Bronchial epithelial cell (primary cell): ENCODE measurements at regions not wholly inside any gene's neighbourhood (a gene's known extent, or its start where the extent isn't known, plus 50 kb on each side); places are given as distances from the start of the nearest gene placed in this dataset.

ENCODE experiments used
- DNase-seq: peaks from one replicate; pipeline ENCODE4 v3.0.0-alpha.2; 2010; ENCODE audit warnings: low read depth
- FAIRE-seq: peaks from 2 replicates; lab custom pipeline; 2011; peaks lifted over from hg19 to GRCh38; lab: Jason Lieb, UNC
- H3K27me3 ChIP-seq: 2 replicates; pipeline ENCODE4 v1.5.1; 2011; ENCODE audit warnings: low read length; ENCODE audit not compliant: control insufficient read depth, insufficient read depth
- H3K36me3 ChIP-seq: 2 replicates; pipeline ENCODE4 v1.5.1; 2011; ENCODE audit warnings: low read length; ENCODE audit not compliant: control insufficient read depth, insufficient read depth
- H3K4me3 ChIP-seq: 2 replicates; pipeline ENCODE4 v1.5.1; 2011; ENCODE audit warnings: mild to moderate bottlenecking, low read depth, low read length, control low read depth
- TF ChIP-seq, protein P1 (sequence below): IDR thresholded peaks from 2 replicates; pipeline ENCODE4 v1.5.1; 2011; ENCODE audit warnings: mild to moderate bottlenecking, moderate library complexity, low read length, control low read depth, inconsistent platforms; ENCODE audit not compliant: insufficient read depth, severe bottlenecking

DNA sequence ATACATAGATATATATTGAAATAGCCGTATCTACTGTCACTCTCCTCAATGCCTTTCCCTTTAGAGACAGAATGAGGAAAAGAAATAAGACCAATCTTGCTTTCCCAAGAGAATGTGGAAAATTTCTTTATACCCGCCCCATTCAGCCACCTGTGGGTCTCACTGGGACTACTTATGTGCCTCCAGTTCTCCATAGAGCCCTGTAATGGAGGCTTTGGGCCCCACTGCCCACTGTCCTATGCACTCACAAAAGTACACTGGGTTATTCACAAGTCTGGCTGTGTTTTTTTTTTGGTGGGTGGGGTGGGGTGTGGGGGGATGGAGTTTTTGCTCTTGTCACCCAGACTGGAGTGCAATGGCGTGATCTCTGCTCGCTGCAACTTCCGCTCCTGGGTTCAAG, 70.4 kb upstream of the ELOVL6 start:
- no peak overlapping the region for H3K4me3 ChIP-seq
- H3K36me3 ChIP-seq: no peaks in the 10 kb centered on the region
- DNase-seq (no peak), FAIRE-seq (no peak)
- H3K27me3 ChIP-seq: no peaks in the 10 kb centered on the region
- TF ChIP-seq, protein P1, sequence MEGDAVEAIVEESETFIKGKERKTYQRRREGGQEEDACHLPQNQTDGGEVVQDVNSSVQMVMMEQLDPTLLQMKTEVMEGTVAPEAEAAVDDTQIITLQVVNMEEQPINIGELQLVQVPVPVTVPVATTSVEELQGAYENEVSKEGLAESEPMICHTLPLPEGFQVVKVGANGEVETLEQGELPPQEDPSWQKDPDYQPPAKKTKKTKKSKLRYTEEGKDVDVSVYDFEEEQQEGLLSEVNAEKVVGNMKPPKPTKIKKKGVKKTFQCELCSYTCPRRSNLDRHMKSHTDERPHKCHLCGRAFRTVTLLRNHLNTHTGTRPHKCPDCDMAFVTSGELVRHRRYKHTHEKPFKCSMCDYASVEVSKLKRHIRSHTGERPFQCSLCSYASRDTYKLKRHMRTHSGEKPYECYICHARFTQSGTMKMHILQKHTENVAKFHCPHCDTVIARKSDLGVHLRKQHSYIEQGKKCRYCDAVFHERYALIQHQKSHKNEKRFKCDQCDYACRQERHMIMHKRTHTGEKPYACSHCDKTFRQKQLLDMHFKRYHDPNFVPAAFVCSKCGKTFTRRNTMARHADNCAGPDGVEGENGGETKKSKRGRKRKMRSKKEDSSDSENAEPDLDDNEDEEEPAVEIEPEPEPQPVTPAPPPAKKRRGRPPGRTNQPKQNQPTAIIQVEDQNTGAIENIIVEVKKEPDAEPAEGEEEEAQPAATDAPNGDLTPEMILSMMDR: no peak

DNA sequence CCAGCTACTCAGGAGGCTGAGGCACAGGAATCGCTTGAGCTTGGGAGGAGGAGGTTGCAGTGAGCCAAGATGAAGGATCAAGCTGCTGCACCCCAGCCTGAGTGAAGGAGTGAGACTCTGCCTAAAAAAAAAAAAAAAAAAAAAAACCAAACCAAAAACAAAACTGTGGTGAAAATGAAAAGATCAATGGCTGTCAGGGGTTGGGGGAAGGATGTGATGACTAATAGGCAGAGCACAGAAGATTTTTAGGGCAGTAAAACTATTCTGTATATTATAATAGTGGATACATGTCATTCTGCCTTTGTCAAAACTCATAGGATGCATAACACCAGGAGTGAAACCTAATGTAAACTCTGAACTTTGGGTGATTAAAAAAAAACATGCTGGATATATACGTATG, 69.9 kb upstream of the ELOVL6 start:
- no peak for FAIRE-seq
- Histone ChIP-seq H3K36me3 (no peaks in the 10 kb centered on the region), H3K27me3 (no peaks in the 10 kb centered on the region), H3K4me3 (no peak overlapping the region)
- TF ChIP-seq, protein P1: no peak
- DNase-seq: no peak

DNA sequence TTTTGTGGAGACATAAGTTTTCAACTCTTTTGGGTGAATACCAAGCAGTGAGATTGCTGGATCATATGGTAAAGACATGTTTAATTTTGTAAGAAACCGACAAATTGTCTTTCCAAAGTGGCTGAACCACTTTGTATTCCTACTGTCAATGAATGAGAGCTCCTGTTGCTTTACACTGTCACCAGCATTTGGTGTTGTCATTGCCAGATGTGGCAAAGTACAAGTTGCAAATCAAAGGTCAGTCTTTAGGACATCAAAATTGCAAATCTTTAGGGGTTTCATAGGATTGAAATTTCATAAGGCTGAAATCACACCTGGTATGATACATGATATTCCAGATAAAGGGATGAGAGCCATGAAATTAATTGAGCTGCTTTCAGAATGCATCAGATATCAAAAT, 67.7 kb upstream of the ELOVL6 start:
- FAIRE-seq (no peak), DNase-seq (no peak)
- no peak overlapping the region for H3K4me3 ChIP-seq
- TF ChIP-seq, protein P1: no peak
- no peaks in the 10 kb centered on the region for H3K27me3 ChIP-seq
- no peaks in the 10 kb centered on the region for H3K36me3 ChIP-seq

DNA sequence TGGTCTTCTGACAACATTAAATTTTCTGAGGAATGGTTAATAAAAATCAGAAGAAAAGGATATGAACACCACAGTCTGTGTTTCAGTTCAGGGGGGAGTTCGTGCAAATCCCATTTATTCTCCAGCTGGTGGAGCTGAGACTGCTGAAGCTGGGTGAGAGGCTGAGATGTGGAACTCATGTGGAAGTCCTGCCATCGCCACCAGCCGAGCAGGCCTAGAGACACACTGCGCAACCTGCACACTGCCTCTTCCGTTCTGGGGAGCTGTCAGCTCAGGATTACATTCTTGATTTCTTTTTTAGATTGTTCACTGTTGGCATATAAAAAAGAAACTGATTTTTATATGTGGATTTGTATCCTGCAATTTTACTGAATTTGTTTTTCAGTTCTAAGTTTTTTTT, 66.6 kb upstream of the ELOVL6 start:
- DNase-seq (no peak), FAIRE-seq (no peak)
- Histone ChIP-seq H3K27me3 (no peaks in the 10 kb centered on the region), H3K36me3 (no peaks in the 10 kb centered on the region), H3K4me3 (no peak overlapping the region)
- TF ChIP-seq, protein P1: no peak

DNA sequence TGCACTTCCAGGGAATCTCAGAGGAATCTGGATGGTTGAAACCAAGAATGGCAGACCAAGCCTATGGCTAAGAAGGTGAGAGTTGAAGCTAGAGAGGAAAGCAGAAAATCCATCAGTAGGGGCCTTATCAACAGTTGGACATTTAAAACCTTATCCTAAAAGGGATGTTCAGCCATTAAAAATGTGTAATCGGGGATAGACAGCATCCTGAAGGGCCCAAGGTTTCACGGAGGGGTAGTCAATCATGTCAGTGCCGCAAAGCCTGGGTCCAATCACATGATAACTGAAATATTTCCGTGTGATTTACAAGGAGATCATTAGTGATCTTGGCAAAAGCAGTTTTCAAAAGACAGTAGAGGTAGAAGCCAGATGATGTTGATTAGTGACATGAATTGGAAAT, 61.9 kb upstream of the ELOVL6 start:
- no peaks in the 10 kb centered on the region for H3K27me3 ChIP-seq
- TF ChIP-seq, protein P1: no peak
- no peaks in the 10 kb centered on the region for H3K36me3 ChIP-seq
- no peak for DNase-seq
- no peak overlapping the region for H3K4me3 ChIP-seq
- no peak for FAIRE-seq

DNA sequence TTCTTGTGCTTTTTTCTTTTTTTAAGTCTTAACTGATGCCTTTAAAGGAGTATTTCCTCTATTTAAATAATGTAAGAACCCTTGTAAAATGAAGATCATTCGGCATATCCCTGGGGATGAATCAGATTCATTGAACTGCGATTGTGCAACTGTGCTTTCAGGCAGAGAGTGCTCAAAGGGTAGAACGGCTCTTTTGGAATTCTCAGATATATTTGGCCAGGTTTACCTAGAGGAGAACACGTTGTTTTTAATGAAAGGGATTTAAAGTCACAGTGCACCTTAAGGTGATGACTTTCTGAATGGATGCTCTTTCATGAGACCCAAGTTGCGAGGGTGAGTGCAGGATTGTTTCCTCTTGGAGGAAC, 51.6 kb upstream of the ELOVL6 start:
- Histone ChIP-seq H3K36me3 (no peaks in the 10 kb centered on the region), H3K27me3 (no peaks in the 10 kb centered on the region), H3K4me3 (no peak overlapping the region)
- FAIRE-seq (no peak), DNase-seq (peak; percentile 25)
- TF ChIP-seq, protein P1: no peak
